Activated naive CD8-positive, alpha-beta T cell treated with anti-CD3 and anti-CD28 coated beads, Interleukin-2, amount 10 ng/mL, durations not matched to agents 7 days and 5 days (primary cell): ENCODE measurements at regions not wholly inside any gene's neighbourhood (a gene's known extent, or its start where the extent isn't known, plus 50 kb on each side); places are given as distances from the start of the nearest gene placed in this dataset.

Experiments used
- ATAC-seq: fragments of 150-1000 bp; cut with Tn5 transposase; one replicate; pipeline ENCODE4 v1.10.0; 2021; ENCODE audit warnings: low read depth, moderate library complexity
- POLR2A ChIA-PET: fragments of 350-600 bp; sonication (Branson Sonifier 250); formaldehyde crosslinking; loops from one replicate; lab custom pipeline; 2021; ENCODE audit warnings: antibody characterized with exemption; lab: Charles Lee
- DNase-seq: peaks from one replicate; pipeline ENCODE4 v3.0.0; 2021
- H3K27ac Mint-ChIP-seq: one replicate; pipeline ENCODE4 v1.8.0; 2022; ENCODE audit warnings: mild to moderate bottlenecking, mixed read lengths
- H3K27me3 Mint-ChIP-seq: one replicate; pipeline ENCODE4 v1.8.0; 2022; ENCODE audit warnings: mild to moderate bottlenecking, moderate library complexity, mixed read lengths
- H3K36me3 Mint-ChIP-seq: one replicate; pipeline ENCODE4 v1.8.0; 2021; ENCODE audit warnings: mild to moderate bottlenecking, mixed read lengths
- H3K4me1 Mint-ChIP-seq: one replicate; pipeline ENCODE4 v1.8.0; 2021; ENCODE audit warnings: mixed read lengths
- H3K4me3 Mint-ChIP-seq: one replicate; pipeline ENCODE4 v1.8.0; 2022; ENCODE audit warnings: mild to moderate bottlenecking, moderate library complexity, mixed read lengths
- H3K9me3 Mint-ChIP-seq: one replicate; pipeline ENCODE4 v1.8.0; 2021; ENCODE audit warnings: mixed read lengths

DNA sequence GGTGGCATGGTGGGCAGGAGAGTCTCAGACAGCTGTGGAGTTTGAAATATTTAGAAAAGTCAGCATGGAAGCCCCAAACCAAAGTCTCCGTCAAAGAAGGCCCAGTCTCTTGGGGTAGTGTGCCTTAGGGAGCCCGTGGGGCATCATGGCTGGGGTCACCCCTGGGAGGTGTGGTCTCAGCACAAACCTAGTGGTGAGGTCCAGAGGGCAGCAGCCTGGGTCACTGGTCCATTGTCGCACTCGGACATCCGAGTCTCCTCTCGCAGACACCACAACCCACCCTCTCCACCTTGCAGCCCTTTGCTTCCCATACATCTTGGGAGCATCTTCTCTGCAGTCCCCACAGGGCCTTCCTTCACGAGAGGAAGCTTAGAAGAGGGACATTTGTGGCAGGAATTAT is 588.0 kb upstream of the TMEM132C start:
- DNase-seq, result no peak
- no peaks in the 10 kb centered on the region for H3K9me3 Mint-ChIP-seq
- POLR2A ChIA-PET, result no interaction called here
- no peak overlapping the region for H3K27ac Mint-ChIP-seq
- H3K4me1 Mint-ChIP-seq, result no peaks in the 10 kb centered on the region
- no peaks in the 10 kb centered on the region for H3K27me3 Mint-ChIP-seq
- H3K36me3 Mint-ChIP-seq, result no peaks in the 10 kb centered on the region
- no peak for ATAC-seq
- H3K4me3 Mint-ChIP-seq, result no peak overlapping the region

DNA sequence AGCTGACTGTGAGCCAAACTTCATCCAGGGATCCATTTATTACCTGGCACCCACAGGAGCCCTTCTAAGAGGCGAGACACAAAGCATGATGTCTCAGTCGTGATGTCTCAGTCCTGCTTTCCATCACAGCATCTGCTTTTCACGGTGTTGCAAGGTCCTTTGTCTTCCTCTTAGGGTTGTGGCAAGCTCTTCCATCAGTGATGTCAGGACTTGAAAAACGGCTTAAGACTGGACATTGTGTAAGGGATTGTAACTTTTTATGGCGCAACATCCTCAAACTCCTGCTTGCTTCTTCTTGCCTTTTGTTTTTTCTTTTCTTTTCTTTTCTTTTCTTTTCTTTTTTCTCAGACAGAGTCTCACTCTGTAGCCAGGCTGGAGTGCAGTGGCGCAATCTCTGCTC is 586.5 kb upstream of the TMEM132C start:
- Mint-ChIP-seq H3K36me3 (no peaks in the 10 kb centered on the region), H3K4me1 (no peaks in the 10 kb centered on the region), H3K27ac (no peak overlapping the region), H3K9me3 (no peaks in the 10 kb centered on the region), H3K27me3 (no peaks in the 10 kb centered on the region), H3K4me3 (no peak overlapping the region)
- POLR2A ChIA-PET, result no interaction called here
- no peak for DNase-seq
- ATAC-seq, result no peak

DNA sequence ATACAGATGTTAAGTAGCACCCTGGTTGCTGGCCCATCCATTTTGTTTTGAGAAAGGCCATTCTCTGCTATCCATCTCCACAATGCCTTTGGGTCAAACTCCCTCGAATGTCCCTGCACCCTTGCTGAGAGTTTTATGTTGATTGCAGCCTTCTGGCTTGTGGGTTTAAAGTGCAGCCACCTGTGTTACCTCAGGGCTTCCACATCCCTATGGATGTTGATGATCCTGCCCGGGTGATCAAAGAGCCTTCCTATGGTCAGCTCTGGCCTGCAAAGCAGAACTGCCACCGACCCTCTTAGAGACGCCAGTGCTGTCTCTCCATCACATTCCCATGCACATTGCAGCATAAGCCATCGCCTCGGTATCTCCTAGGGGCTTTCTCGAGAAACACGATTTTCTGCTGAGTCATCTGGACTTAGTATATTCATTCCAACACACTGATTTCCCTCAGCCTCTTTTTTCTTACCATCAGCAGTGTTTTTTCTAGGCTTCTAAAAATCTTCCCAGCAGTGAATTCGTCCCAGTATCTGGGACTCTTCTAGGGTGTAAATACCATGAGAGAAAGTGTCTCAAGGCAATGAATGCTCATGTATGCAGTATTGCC is 585.7 kb upstream of the TMEM132C start:
- Mint-ChIP-seq H3K27me3 (no peaks in the 10 kb centered on the region), H3K4me3 (no peak overlapping the region), H3K9me3 (no peaks in the 10 kb centered on the region), H3K27ac (no peak overlapping the region), H3K36me3 (no peaks in the 10 kb centered on the region), H3K4me1 (no peaks in the 10 kb centered on the region)
- POLR2A ChIA-PET, result no interaction called here
- ATAC-seq (no peak), DNase-seq (no peak)

DNA sequence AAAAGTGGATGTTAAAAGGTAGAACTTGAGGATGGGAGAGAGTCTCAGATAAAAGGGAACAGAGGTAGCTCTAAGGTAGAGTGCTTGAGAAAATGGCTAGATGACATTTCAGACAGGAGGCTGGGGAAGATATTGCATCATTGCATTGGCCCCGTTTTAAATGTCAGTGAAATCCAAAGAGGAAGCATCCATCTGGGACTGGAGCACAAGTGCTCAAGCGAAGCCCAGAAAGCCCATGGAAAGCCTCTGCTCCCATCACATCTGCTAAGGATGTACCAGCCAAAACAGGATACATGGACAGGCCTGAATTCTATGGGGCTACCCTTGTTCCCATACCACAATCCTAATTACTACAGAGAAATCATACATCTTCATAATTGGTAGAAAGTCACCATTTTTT is 581.5 kb upstream of the TMEM132C start:
- ATAC-seq, result no peak
- no peaks in the 10 kb centered on the region for H3K27me3 Mint-ChIP-seq

DNA sequence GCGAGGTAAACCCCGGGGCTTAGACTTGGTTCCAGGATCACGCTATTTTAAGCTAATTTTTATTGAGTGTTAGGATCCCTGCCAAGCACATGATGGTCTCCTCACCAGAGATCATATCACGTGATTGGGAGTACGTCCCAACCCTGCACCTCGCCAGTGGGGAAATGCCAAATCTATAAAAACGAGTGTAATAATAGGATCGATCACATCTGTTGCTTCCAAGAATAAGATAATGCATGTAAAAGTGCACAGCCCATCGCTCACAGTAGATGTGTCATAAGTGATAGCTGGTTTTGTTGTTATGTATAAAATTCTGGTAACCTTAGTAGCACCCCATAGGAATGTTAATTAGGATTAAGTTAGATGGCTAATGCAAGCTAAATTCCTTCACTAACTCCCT is 581.0 kb upstream of the TMEM132C start:
- no peaks in the 10 kb centered on the region for H3K4me1 Mint-ChIP-seq
- no peaks in the 10 kb centered on the region for H3K36me3 Mint-ChIP-seq
- H3K9me3 Mint-ChIP-seq, result no peaks in the 10 kb centered on the region
- no peak overlapping the region for H3K27ac Mint-ChIP-seq
- POLR2A ChIA-PET, result no interaction called here
- H3K27me3 Mint-ChIP-seq, result no peaks in the 10 kb centered on the region
- ATAC-seq, result no peak
- no peak overlapping the region for H3K4me3 Mint-ChIP-seq
- DNase-seq, result no peak

More for the DNA sequence above, 581.5 kb upstream of the TMEM132C start:
- H3K36me3 Mint-ChIP-seq, result no peaks in the 10 kb centered on the region
- H3K27ac Mint-ChIP-seq, result no peak overlapping the region
- H3K4me3 Mint-ChIP-seq, result no peak overlapping the region
- DNase-seq, result no peak
- H3K9me3 Mint-ChIP-seq, result no peaks in the 10 kb centered on the region
- POLR2A ChIA-PET, result no interaction called here
- no peaks in the 10 kb centered on the region for H3K4me1 Mint-ChIP-seq

DNA sequence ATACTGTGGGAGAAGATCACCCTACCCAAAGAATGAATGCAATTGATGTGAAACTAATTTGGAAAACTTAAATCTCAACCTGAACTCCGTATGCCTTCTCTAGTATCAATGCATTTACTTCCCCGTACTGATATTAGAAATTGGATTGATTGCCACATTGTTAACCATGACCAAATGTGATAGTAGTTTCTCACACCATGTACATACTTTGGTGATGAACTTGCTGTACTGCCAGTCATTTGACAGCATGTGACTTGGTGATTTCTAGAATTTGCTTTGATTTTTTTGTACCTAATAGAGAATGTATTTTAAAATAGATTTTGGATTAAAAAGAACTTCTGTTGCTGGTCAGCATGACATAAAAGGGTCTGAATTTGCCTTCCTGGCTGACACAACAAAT is 579.8 kb upstream of the TMEM132C start:
- Mint-ChIP-seq H3K27ac (no peak overlapping the region), H3K36me3 (no peaks in the 10 kb centered on the region), H3K9me3 (no peaks in the 10 kb centered on the region), H3K4me1 (no peaks in the 10 kb centered on the region), H3K4me3 (no peak overlapping the region), H3K27me3 (no peaks in the 10 kb centered on the region)
- ATAC-seq (no peak), DNase-seq (no peak)
- POLR2A ChIA-PET, result no interaction called here

DNA sequence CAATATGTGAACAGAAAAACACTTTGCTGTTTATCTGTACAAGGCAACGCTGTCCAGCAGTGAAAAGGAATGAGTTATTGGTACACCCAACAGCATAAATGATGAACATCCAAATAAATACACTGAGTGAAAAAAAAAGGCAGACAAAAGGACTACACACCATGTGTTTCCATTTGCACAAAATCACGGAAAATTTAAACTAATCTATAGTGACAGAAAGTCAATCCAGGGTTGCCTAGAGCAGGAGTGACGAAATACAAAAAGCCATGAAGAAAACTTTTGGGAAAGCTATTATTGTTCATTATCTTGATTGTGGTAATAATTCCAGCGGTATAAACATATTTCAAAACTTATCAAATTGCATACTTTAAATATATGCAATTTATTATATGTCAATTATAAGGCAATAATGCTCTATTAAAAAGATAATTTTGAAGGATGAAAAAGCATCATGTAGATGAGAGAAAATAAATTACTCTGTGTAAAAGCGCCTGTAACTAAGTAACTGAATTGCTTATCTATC is 578.0 kb upstream of the TMEM132C start:
- DNase-seq (no peak), ATAC-seq (no peak)
- POLR2A ChIA-PET, result no interaction called here
- H3K9me3 Mint-ChIP-seq, result no peaks in the 10 kb centered on the region
- H3K36me3 Mint-ChIP-seq, result no peaks in the 10 kb centered on the region
- no peak overlapping the region for H3K27ac Mint-ChIP-seq
- no peaks in the 10 kb centered on the region for H3K4me1 Mint-ChIP-seq
- H3K4me3 Mint-ChIP-seq, result no peak overlapping the region
- H3K27me3 Mint-ChIP-seq, result no peaks in the 10 kb centered on the region

DNA sequence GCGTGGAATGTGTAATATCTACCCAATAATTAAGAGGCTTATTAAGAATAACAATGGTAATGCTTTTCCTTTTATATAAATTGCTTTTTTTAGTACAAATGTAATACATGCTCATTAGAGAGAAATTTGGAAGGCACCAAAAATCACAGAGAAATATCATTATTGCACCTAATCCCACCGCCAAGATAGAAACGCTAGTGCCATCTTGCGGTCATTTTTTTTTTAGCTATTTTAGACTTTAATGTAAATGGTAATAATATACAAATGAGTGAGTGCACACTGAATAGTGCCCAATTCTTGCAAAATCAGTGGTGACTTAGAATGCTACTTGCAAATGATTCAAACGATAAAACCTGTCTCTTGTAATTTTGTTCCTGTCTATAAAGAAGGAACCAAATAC is 576.8 kb upstream of the TMEM132C start:
- no peak for ATAC-seq
- no peaks in the 10 kb centered on the region for H3K36me3 Mint-ChIP-seq
- POLR2A ChIA-PET, result no interaction called here
- H3K27me3 Mint-ChIP-seq, result no peaks in the 10 kb centered on the region
- no peaks in the 10 kb centered on the region for H3K9me3 Mint-ChIP-seq
- no peaks in the 10 kb centered on the region for H3K4me1 Mint-ChIP-seq
- DNase-seq, result no peak
- no peak overlapping the region for H3K27ac Mint-ChIP-seq
- no peak overlapping the region for H3K4me3 Mint-ChIP-seq

DNA sequence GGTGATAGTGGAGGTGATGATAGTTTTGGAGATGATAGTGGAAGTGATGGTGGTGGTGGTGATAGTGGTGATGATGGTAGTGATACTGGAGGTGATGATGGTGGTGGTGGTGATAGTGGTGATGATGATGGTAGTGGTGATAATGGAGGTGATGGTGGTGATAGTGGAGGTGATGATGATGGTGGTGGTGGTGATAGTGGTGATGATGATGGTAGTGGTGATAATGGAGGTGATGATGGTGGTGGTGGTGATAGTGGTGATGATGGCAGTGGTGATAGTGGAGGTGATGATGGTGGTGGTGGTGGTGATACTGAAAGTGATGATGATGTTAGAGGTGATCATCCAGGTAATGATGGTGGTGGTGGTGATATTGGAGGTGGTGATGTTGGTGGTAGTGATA is 570.0 kb upstream of the TMEM132C start:
- ATAC-seq (no peak), DNase-seq (no peak)
- H3K9me3 Mint-ChIP-seq, result peaks cover 2% of the 10 kb centered on the region
- POLR2A ChIA-PET, result no interaction called here
- no peak overlapping the region for H3K4me3 Mint-ChIP-seq
- no peaks in the 10 kb centered on the region for H3K36me3 Mint-ChIP-seq
- no peaks in the 10 kb centered on the region for H3K27me3 Mint-ChIP-seq
- H3K27ac Mint-ChIP-seq, result no peak overlapping the region
- no peaks in the 10 kb centered on the region for H3K4me1 Mint-ChIP-seq

DNA sequence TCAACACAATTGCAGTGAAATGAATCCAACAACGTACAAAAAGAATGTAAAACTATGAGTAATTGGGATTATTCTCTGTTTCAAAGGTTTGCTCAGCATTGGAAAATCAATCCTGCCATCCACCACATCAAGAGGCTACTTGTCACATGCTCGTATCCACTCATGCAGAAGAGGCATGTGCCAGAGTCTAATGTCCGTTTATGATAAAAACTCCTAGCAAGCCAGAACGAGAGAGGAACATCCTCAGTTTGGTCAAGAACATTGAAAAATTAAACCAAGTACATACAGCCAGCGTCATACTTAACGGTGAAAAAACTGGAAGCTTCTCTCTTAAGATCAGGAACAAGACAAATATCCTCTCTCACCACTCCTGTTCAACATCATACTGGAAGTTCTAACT is 563.9 kb upstream of the TMEM132C start:
- POLR2A ChIA-PET, result no interaction called here
- Mint-ChIP-seq H3K27ac (no peak overlapping the region), H3K4me1 (no peaks in the 10 kb centered on the region), H3K36me3 (no peaks in the 10 kb centered on the region), H3K9me3 (peaks cover 2% of the 10 kb centered on the region), H3K4me3 (no peak overlapping the region), H3K27me3 (no peaks in the 10 kb centered on the region)
- DNase-seq (no peak), ATAC-seq (no peak)

DNA sequence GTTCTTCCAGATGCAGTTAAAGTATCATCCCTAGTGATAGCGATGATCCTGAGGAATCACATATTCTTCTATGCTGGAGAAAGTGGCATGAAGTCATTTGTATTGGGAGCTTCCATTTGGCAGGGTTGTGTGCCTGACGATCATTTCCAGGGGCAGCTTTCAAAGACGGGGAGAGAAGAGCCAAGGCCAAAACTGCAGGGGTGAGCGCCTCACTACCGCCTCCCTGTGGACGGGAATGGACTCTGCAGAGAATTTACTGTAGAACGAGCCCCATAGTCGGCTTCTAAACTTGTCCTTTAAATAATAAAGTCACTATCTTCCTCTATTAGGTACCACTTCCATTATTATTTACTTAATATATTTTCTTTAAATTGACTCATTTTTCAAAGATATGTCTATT is 555.9 kb upstream of the TMEM132C start:
- ATAC-seq (no peak), DNase-seq (no peak)
- H3K9me3 Mint-ChIP-seq, result no peaks in the 10 kb centered on the region
- POLR2A ChIA-PET, result no interaction called here
- H3K27ac Mint-ChIP-seq, result no peak overlapping the region
- no peaks in the 10 kb centered on the region for H3K36me3 Mint-ChIP-seq
- H3K4me3 Mint-ChIP-seq, result no peak overlapping the region
- H3K27me3 Mint-ChIP-seq, result no peaks in the 10 kb centered on the region
- no peaks in the 10 kb centered on the region for H3K4me1 Mint-ChIP-seq

DNA sequence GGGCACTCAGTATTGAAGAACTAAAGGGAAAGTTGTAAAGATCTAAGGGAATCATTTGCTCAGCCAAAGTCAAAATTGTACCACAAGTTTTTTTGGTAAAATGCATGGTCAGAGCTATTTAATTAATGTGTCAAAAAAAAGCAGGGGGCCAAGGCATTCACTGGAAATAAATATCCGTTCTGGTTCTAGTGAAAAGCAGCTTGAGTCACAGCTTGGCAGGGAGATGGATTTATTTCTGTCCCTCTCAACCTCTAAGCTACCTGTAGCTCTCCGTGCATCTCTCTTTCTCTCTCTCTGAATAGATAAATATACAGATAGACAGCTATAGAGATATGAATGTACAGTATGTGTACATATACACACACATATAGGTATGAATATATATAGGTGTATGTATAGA is 554.4 kb upstream of the TMEM132C start:
- H3K27ac Mint-ChIP-seq, result no peak overlapping the region
- H3K4me3 Mint-ChIP-seq, result no peak overlapping the region
- H3K4me1 Mint-ChIP-seq, result no peaks in the 10 kb centered on the region
- no peak for DNase-seq
- POLR2A ChIA-PET, result no interaction called here
- H3K9me3 Mint-ChIP-seq, result no peaks in the 10 kb centered on the region
- no peak for ATAC-seq
- H3K27me3 Mint-ChIP-seq, result no peaks in the 10 kb centered on the region
- H3K36me3 Mint-ChIP-seq, result no peaks in the 10 kb centered on the region

DNA sequence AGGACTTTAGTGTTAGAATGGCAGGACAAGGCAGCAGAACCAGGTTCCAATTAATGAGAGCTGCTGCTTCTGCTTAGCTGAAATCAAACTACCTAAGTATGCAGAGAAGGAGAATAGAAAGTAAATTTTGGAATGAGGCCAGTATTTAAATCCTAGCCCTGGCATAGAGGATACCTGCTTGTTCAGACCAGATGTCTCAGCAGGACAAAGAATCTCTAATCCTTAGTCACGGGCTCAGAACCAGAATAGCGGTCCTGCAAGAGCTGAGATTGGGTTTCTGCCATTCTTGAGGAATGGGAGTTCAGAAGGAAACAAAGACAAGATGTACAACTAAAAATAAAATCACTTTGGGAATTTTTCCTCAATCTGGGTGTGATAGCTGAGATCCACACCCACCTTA is 550.8 kb upstream of the TMEM132C start:
- DNase-seq, result no peak
- Mint-ChIP-seq H3K9me3 (no peaks in the 10 kb centered on the region), H3K27ac (no peak overlapping the region), H3K4me3 (no peak overlapping the region), H3K27me3 (no peaks in the 10 kb centered on the region), H3K36me3 (no peaks in the 10 kb centered on the region), H3K4me1 (no peaks in the 10 kb centered on the region)
- POLR2A ChIA-PET, result no interaction called here
- no peak for ATAC-seq

DNA sequence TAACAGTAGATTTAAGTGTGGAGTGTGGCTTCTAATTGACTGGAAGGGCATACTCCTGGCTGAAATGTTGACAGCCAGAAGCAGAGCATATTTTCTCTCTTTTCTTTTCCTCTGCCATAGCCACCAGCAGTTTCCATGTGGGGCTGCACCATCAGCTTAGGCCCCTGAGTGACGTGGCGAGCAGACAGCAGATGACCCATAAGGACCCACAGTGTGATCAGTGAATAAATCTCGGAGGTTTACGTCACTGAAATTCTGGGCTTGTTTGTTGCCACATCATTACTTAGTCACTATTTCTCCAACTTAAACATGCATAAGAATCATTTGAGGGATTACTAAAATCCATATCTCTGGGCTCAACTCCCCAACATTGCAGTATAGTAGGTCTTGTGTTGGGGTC is 549.7 kb upstream of the TMEM132C start:
- ATAC-seq (no peak), DNase-seq (no peak)
- no peaks in the 10 kb centered on the region for H3K4me1 Mint-ChIP-seq
- POLR2A ChIA-PET, result no interaction called here
- H3K4me3 Mint-ChIP-seq, result no peak overlapping the region
- H3K27me3 Mint-ChIP-seq, result no peaks in the 10 kb centered on the region
- H3K27ac Mint-ChIP-seq, result no peak overlapping the region
- H3K9me3 Mint-ChIP-seq, result no peaks in the 10 kb centered on the region
- H3K36me3 Mint-ChIP-seq, result no peaks in the 10 kb centered on the region

DNA sequence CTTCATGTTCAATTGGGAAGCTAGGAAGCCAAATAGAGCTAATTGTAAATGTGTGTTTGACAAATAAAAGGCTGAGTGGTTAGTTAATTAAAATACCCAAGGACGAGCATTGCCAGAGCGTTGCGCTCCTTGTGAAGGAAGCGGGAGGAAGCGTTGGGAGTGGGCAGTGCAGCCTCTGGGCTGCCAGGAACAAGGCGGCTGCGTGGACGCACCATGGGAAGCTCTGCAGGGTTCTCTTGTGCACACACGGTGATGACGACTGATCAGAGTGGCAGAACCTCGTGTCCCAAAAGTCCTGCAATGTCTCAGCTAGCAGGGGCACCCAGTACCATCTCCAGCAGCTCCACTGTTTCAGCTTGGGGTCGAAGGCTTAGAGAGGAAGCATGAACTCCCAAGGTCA is 546.6 kb upstream of the TMEM132C start:
- ATAC-seq, result no peak
- no peak for DNase-seq
- no peaks in the 10 kb centered on the region for H3K9me3 Mint-ChIP-seq
- no peak overlapping the region for H3K27ac Mint-ChIP-seq
- POLR2A ChIA-PET, result no interaction called here
- H3K4me1 Mint-ChIP-seq, result no peaks in the 10 kb centered on the region
- H3K4me3 Mint-ChIP-seq, result no peak overlapping the region
- no peaks in the 10 kb centered on the region for H3K27me3 Mint-ChIP-seq
- no peaks in the 10 kb centered on the region for H3K36me3 Mint-ChIP-seq
